GM19025 (cell line): ENCODE measurements at regions not wholly inside any gene's neighbourhood (a gene's known extent, or its start where the extent isn't known, plus 50 kb on each side); places are given as distances from the start of the nearest gene placed in this dataset.
"Not testable (repeated sequence)": the region's sequence is repeated elsewhere in the genome, so short reads cannot be mapped to it uniquely, and the experiment has no call there.

Experiments
- ATAC-seq: cut with Tn5 transposase; IDR thresholded peaks from one replicate; pipeline ENCODE4 v1.9.1; 2021; ENCODE audit warnings: mild to moderate bottlenecking, low read depth, moderate library complexity; ENCODE audit not compliant: unreplicated experiment

DNA sequence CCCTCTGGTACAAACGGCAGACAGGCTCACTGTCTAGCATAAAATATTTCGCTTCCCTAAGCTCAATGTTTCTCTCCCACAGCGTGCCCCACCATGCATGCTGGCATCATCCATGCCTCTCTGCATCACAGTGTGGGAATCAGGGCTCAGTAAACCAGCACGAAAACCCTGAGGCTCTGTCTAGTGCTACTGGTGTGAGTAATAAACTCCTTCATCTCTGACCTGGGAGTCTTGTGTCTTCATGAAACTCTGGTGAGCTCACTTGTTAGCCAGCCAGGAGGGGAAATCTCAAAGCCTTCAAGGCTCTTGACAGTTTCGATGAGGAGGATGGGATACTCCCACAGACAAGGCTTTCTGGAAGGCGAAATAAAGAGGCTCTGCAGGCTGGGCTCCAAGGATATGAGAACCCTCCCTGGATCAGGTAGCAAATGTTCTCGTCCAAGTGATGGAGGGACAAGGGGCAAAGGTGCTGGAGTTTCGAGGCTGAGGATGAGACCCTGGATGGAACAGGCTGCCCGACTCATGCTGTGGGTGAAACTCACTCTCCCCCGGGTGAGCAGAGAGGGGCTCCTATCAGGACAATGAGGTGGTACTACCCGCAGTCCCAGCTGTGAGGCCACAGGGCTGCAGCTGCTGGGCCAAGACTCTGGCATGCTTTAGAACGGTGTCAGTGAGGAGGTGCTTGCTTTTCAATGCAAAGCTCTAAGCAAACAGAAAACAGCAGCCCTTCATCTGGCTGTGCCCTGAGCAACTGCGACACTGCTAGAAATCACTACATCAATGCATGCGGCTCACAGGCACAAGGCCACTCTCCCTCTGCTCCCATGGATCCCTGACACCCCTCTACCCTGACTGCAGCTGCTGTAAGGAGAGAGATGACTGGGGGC is 69.3 kb downstream of the SHANK2 start:
- no peak for ATAC-seq

DNA sequence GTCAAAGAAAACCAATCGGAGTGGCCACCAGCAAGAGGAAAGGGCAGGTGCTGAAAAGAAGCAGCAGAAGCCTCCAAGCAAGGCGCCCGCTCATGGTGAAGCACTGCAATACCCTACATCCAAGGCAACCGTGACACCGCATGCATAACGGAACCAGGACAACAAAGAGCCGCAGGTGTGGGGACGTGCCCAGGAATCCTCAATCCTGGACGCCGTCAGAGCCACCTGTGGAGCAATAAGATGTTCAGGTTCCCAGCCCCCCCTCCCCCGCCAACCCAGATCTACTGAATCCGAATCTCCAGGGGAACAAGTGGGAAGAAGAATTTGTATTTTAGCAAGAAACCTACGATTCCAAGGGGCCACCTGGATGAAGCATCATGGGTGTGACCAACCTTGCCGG is 70.8 kb downstream of the SHANK2 start:
- ATAC-seq = no peak

DNA sequence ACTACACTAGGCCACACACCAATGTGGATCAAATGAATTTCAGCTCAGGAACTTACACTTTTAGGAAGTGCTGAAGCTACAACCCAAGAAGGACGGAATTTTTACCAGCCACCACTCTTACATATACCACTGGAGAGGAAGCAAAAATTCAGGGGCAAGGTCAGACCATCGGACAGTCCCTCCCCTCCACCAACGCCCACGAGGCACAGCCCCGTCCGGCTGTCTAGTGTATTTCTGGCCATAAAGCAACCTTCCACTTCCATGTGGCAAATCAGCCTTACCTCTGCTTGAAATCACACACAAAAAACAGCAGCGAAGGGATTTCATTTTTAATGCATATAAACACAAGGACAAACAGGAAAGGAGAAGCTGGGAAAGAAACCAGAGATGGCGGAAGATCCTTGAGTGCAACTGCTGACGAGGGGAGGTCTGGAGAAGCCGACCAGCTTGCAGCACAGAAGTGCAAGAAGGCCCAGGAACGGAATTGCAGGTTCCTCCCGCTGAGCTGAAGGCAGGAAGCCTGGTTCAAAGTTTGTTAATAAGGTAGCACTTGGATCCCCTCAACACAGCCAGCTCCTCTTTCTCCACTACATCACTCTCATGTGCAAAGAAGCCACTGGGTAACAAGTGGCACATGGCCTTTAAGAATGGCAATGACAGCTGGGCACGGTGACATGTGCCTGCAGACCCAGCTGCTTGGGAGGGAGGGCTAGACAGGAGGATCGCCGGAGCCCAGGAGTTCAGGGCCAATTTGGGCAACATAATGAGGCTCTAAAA is 71.5 kb downstream of the SHANK2 start:
- no peak for ATAC-seq

DNA sequence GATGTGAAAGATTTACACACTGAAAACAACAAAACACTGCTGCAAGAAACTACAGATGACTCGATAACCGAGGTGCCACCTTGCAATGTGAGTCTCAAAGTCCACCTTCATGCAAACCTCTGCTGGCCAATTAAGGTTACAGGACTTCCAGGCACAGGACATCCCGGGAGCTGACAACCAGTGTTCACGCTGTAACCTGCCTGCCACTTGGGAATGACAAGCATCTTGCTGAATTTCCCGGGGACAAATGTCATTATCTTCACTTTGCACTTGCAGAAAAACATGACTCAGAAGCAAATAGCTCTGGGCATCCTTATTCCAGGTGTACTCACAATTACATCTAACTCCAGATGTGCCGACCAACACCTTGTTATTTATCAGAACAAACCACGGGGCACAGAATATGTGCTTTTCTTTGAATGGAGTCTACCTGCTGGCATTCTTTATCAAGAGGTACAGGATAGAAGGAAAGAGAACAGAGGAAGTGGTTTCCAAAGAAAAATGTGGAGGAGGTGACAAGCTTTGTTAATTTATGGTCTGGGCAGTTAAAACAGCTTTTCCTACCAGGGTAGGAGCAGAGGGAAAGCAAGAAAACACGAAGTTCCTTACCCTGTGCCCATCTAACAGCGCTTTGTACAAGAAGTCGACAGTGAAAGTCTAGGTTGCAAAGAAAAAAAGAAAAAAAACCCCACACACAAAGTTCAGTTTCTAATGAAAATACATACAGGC is 72.3 kb downstream of the SHANK2 start:
- ATAC-seq = no peak

DNA sequence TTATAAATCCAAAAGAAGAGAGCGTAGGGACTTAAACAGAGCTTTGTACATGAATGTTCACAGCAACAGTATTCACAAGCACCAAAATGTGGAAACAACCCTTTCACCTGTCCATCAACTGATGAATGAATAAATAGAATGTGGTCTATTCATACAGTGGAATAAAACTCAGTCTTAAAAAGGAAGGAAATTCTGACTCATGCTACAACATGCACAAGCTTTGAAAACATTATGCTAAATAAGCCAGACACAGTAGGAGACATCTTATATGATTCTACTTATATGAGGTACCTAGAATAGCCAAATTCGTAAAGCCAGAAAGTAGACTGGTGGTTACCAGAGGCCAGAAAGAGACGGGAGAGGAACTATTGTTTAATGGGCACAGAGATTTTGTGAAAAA is 74.3 kb downstream of the SHANK2 start:
- no peak for ATAC-seq

DNA sequence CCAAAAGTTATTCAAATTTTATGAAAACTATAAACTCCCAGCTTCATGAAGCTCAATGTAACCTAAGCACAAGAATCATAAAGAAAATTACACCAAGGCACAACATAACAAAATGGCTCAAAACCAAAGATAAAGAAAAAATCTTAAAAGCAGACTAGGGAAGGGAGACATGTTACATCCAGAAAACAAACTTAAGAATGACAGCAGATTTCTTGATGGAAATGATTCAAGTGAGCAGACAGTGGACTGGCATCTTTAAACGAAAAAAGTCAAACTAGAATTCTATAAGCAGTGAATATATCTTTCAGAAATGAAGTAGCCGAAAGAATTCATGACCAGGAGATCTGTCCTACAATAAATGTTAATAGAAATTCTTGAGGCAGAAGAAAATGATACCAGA is 75.6 kb downstream of the SHANK2 start:
- ATAC-seq = no peak

DNA sequence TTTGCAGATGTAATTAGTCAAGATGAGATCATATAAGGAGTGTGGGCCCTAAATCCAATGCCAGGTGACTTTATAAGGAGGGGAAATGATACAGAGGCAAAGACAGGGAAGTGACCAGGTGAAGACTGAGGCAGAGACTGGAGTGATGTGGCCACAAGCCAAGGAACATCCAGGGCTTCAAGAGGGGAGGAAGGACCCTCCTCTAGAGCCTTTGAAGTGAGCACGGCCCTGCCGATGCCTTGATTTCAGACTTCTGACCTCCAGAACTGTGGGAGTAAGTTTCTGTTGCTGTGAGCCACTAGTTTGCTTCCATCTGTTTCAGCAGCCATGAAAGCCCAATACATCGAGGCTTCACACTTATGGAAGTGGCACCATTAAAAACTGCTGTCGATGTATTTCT is 78.7 kb downstream of the SHANK2 start:
- no peak for ATAC-seq

DNA sequence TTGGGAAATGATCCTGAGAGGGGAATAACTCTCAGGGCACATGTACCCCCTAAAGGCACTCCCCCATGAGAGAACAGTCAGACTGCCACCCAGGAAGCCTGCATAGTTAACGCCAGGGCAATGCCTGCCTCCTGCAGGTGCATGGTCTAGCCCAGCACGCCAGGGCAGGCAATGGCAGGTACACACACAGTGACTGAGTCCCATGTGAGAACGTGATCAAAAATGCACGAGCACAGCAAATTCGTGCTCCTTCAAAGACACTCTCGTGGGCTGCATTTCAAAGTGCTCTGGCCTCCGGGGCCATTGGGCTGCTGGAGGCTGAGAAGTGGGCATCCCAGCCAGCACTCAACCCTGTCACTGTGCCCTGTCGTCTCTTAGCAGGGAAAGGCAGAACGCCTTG is 79.7 kb downstream of the SHANK2 start:
- ATAC-seq = no peak

DNA sequence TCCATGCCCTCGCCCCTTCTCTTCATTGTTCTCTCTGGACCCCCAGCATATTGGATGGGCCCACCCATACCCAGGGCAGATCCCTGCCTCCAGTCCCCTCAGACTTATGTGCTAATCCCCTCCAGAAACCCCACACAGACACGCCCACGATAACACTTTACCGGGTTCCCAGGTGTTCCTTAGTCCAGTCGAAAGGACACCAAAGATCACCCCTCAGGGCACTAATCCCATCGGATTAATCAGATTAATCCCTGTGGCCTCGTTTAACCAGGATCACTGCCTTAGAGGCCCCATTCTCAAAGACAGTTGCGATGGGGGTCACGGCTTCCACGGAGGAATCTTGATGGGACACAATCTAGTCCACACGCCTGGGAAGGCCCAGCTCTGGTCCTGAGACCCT is 80.8 kb downstream of the SHANK2 start:
- no peak for ATAC-seq

DNA sequence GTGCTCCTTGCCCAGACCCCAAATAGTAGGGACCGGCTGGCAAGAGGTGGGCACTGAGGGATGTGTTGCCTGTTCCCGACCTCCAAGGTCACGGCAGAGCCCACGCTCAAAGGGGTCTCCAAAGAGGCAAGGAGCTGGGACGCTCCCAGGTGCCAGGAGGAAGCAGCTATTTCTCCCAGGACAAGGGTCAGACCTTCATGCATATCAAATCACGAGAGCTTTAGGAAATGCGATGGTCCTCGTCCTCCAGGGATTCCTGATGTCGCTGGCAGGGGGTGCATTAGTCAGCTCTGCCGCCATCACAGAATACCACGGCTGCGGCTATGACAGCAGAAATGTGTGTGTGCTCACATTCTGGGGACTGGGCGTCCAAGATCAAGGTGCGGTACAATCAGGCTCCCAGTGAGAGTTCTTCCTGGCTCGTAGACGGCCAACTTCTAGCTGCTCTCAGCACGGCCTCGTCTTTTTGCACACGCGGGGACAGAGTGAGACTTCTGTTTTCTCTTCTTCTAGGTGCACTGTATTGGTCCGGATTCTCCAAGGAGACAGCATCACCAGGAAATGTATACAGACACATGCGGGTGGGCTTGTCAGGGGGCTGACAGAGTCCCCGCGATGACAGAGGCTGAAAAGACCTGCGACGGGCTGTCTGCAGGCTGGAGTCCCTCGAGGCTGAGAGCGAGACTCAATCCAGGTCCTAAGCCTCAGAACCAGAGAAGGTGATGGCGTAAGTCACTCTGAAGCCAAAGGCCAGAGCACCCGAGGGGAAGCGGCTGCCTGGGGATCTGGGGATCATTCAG is 81.6 kb downstream of the SHANK2 start:
- no peak for ATAC-seq

DNA sequence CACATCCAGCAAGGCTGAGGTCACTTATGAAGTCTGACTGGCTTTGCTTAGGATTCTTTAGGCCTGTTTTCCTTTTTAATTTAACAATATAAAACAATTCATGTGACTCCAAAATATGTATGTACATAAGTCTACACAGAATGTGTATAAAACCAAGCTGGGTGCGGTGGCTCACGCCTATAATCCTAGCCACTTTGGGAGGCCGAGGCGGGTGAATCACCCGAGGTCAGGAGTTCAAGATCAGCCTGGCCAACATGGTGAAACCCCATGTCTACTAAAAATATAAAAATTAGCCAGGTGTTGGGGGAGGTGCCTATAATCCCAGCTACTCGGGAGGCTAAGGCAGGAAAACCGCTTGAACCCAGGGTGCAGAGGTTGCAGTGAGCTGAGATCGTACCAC is 83.1 kb downstream of the SHANK2 start:
- ATAC-seq = no peak

DNA sequence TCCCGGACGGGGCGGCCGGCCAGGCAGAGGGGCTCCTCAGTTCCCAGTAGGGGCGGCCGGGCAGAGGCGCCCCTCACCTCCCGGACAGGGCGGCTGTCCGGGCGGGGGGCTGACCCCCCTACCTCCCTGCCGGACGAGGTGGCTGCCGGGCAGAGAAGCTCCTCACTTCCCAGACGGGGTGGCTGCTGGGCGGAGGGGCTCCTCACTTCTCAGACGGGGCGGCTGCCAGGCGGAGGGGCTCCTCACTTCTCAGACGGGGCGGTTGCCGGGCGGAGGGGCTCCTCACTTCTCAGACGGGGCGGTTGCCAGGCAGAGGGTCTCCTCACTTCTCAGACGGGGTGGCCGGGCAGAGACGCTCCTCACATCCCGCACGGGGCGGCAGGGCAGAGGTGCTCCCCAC is 84.6 kb downstream of the SHANK2 start:
- not testable (repeated sequence) for ATAC-seq

DNA sequence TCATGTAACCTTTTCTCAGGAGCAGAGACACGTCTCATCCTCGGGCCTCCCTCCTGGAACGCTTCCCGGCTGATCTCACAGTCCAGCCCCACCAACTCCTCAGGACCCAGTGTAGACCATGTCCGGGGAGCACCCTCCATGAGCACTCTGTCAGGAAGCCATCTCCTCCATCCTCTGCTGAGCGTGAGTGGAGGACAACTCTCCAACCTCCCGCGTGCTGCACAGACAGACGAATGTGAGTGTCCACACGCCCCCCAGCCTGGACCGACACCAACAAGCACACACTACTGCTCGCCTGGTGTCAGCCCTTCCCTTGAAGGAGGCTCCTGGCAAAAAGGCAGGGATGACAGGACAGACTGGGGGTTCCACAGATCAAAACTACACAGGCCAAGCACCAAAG is 86.6 kb downstream of the SHANK2 start:
- ATAC-seq = no peak

DNA sequence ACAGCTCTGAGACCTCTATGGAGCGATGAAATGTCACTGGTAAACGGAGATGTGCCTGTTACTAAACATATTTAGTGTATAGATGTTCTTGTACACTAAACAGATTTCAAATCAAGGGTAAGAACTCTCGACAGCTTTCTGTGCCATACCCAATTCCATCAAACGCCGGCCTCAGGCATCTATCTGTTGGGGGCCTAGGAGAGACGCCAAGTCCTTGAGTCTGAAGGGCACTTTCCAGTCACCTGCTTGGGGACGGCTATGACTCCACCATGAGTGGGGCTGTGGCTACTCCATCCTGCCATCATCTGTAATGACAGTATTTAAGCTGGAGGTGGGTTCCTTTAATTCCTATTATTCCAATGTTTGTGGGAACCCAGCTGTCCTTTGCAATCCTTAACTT is 87.8 kb downstream of the SHANK2 start:
- ATAC-seq = no peak

DNA sequence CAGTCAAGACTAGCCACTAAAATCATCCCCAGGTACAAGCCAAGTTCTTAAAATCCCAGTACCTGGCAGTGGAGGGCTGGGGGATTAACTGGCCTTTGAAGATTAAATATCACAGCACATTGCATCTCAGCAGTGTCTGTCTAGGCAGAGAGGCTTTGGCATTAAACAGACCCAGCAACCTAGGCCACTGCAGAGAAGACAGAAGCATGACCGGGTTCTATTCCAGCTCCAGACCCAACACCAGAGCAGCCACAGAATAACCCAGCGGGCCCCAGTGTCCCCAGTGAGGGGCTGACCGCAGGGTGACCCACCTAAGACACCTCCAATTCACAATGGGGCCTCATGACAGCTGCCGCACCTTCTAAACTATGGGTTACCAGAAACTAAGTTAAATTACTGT is 88.2 kb downstream of the SHANK2 start:
- ATAC-seq = no peak

DNA sequence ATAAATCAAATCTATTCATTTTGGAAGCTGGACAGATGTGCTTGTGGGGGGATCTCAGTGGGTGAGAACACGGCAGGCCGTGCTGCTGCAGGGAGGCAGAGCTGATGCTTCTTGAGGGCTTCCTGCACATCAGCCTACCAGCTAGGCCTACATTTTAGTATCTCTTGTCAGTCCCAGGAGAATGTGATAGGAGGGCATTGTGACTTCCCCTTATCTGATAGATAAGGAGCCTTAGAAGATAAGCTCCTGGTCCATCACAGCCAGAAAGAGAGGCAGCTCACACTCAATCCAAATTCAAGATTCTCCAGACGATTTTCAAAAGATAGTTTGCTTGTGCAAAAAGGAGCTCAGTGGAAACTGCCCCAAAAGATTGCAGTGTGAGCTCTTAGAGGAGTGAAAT is 89.0 kb downstream of the SHANK2 start:
- ATAC-seq = no peak

DNA sequence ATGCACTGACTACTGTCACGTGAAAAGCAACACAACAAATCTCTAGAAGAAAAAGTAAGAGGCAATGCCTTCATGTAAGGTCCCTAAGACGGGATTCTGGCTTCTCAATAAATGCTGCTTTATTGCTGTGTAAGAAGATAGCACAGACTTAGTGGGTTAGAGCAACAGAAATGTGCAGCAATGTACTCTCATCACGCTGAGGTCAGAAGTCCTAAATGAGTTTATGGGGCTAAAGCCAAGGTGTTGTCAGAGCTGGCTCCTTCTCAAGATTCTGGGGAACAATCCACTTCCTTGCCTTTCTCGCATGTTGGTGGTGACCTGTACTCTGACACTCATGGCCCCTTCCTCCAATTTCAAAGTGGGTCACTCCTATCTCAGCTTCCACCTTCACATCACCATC is 93.4 kb downstream of the SHANK2 start:
- no peak for ATAC-seq

DNA sequence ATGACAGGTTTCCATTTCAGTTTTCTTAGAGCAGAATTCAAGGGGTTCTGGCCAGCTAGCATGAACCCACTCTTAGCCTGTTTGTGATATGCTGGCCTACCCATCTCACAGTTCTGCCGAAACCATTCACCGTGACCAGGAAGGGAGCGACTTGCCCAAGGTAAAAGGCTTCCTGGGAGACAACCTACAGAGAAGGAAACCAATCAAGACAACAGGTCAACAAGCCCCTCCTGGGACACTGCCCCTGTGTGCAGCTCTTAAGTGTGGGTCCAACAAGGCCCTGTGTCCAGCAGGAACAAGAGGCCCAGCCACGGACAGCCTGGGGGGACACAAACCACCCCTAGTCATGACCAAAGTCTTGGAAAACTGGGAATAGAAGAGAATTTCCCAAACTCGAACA is 94.7 kb downstream of the SHANK2 start:
- not testable (repeated sequence) for ATAC-seq

DNA sequence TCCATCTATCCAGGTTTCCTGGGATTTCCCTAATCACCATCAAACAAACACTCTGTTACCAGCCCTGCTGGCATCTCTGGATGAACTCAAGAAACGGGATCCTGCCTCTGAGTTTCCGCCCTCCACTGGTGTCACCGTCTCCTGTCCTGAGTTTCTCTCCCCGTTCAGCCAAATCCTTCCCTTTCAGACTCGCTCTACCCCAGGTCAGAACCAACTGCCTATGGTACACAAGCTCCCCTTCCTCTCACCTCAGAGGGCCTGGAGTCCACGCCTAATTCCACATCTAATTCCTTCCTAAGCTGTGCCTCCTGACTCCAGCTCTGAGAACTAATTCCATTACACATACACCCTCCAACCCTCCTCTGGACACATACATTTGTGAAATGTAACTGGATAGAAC is 96.1 kb downstream of the SHANK2 start:
- no peak for ATAC-seq

DNA sequence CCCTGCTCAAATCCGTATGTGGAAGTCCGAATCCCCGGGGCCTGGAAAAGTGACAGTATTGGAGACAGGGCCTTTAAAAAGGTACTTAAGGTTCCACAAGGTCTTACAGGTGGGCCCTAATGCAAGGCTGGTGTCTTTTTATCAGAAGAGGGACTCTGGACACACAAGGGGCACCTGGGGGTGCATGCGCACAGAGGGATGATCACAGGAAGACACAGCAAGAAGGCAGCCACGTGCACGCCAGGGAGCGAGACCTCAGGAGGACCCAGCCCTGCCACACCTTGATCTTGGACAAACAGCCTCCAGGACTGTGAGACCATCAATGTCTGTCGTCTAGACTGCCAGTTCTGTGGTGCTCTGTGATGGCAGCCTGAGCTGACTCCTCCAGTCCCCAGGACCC is 96.5 kb downstream of the SHANK2 start:
- ATAC-seq = no peak
